Activated gamma-delta T cell treated with Interleukin-2 at 50 U/mL for 16 hours (primary cell): ENCODE measurements at regions not wholly inside any gene's neighbourhood (a gene's known extent, or its start where the extent isn't known, plus 50 kb on each side); places are given as distances from the start of the nearest gene placed in this dataset.
"Not testable (repeated sequence)": the region's sequence is repeated elsewhere in the genome, so short reads cannot be mapped to it uniquely, and the experiment has no call there.

Experiments used
- DNase-seq: peaks from one replicate; pipeline ENCODE4 v3.0.0-alpha.2; 2020

DNA sequence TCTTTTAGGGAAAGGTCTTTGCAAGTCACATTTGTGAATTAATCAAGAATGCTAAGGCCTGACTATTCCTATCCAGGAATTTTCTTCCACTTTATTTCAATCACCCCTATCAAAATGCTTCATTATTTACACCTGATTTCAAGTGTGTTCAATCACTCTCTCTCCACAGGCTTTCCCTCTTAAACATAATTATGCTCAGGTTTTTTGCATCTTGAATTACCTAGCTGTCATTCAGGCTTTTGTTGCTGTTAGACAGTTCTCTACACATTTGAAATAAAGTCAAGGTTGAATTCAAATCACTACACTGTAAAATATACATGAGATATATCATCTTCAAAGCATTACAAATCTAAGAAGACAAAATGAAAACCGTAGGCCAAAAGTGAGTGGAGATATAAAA lies 941.3 kb upstream of the SLITRK1 start:
- no peak for DNase-seq

DNA sequence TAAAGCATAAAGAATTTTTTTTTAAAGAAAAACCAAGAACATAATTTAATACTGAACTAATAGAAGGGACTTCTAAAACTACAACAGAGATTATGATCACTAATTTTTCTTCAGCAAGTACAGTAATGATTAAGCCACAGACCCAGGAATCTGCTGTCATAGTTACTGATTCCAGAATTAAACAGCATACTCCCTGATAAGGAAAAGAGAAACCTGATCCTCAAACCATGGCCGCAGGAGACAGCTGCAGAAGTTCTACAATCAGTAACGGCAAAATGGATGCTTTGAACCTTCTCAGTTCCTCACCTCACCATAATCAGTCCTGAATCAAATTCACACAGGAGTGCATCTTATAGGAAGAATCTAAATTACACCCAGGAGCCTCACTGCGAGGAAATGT lies 939.0 kb upstream of the SLITRK1 start:
- DNase-seq, result no peak

DNA sequence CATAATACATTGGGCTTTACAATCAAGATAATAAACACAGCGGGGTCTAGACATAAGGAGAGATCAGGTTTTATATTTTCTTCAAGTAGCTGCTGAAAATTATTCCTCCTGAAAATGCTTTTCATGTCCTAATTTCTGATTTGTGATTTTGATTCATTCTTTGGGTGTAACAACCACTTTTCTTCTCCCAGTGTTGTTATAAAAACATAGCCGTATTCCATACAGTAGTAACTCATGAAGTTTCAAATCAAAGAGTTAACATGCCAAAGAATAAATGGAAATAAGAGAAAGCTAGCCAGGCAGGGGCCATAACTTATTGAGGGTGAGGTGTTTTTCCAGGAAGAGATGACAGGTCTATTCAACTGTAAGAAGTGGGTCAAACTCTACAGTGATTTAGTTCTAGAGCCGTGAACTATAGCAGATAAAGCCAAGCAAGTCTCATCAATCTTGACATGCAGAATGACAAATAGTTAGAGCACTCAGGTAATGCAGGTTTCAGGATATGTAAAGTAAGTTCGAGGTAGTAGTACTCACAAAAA lies 934.4 kb upstream of the SLITRK1 start:
- no peak for DNase-seq

DNA sequence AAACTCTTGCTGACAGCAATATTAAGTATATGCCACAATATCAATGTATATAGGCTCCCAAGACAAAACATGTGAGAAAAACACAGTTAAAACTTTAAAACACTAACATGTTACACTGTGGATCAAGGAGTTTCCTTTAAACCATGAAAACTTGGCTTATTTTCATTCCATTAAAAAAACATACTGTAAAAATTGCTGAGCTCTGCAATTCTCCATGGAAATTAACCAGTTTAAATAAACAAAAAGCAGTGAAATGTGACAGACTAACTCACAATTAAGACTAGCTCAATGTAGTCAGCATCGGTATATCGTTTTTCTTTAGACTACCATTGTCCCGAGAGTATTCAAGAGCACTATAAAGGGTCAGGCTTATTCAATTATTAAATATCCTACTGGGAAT lies 930.5 kb upstream of the SLITRK1 start:
- no peak for DNase-seq

DNA sequence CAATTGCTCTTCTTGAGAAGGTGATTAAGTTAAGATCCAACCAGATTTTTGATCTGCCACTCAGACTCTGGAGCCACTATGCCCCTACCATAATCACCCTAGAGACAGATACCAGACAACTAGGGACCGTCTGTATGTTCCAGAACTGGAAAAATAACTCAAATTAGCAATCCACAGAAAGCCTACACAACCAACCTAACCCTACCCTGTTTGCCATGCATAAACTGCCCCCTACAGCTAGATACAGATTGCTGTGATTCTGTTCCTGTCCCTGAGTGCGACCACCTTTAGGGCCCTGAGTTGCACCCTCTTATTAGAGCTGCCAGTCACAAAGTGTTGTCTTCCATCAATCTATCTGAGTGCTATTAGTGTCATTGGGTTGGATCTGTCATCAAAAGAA lies 929.8 kb upstream of the SLITRK1 start:
- DNase-seq, result no peak

DNA sequence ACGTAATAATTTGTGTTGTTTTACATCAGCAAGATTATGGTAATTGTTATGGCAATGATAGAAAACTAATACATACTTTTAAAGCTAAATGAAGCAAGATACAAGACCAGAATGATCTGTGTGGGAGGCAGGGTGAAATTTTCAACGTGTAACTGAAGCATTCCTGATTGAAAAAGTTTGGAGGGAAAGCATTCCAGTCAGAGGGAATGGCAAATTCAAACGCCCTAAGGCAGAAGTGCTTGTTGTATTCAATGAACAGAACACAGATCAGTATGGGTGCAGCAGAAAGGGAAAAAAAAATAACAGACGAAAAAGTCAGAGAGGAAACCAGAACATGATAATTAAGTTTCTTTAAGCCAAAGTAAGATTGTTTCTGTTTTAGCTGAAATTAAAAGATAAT lies 928.5 kb upstream of the SLITRK1 start:
- DNase-seq, result no peak

DNA sequence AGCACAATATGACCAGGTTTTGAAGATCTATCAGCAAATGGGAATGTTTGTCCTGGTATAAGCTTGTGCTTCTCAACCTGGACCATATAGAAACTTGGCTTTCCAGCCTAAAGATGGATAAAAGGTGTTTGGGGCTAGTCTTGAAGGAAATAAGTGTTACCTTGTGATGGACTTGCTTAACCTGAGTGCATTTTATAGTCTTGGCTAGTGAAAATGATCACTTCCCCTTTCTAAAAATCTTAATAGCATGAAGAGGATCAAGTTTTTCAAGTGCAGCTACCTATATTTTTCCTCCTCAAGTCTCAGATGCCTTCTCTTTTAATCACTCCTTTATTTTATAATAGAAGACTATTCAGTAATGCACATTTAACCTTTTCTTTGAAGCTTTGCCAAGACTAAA lies 919.8 kb upstream of the SLITRK1 start:
- no peak for DNase-seq

DNA sequence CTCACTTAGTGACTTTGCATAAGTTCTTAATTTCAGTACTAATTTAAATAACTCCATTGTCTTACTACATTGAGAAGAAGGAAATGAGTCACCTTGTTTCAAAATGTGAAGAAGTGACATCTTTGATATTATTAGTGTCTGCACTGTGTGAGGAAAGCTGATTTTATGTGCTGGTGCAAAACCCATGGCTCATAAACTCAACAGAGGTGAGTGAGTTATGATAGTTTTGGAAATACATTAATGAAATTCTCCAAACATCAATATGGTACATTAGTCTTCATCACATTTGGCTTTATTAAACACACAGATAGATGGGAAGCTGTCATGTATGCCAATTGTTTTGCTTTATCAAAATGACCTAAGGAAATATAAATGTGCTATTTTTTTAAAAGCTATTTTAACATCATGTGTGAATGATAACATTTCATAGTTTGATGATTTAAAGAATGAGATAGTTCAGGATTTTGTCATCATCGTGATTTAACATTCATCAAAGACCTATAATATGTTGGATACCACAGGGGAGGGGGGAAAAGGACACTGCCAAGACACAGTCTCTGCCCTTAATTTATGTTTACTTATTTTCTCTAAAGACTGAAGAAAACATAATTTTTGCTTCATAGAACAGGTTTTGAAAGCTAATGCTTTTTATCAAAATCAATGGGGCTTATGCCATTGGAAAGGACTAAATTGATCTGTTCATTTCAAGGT lies 902.3 kb upstream of the SLITRK1 start:
- no peak for DNase-seq

DNA sequence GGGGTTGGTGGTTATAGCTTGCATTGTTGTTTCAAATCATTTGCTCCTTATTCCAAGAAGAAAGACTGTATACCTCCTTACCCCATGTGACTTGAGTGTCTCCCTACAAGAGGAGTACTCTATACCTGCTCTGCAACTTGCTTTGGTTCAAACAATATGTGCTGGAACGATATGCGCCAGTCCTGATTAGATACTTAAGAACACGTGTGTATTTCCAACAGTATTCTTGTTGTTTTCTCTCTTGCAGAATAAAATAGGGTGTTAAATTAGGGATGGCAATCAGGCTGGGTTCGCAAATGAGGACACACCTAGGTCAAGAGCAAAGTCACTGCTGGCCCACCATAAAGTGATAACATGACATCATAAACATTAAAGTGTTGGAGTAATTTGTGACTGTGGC lies 895.0 kb upstream of the SLITRK1 start:
- no peak for DNase-seq

DNA sequence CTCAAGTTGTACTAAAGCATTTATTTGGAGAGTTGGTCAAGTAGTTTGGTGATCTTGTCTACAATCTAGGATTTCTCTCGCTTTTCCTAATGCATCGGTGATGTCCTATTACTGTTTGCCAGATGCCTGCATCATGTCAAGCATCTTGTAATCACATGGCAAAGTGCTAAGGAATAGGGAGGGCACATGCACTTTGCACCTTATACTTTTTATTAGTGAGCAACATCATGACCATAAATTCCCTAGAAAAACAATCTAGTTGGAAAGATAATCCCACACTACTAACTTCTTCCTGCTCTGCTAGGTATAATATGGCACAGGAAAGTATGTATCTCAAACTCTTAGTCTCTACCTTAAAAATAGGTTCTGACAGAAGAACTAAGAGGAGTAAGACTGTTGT lies 894.3 kb upstream of the SLITRK1 start:
- no peak for DNase-seq

DNA sequence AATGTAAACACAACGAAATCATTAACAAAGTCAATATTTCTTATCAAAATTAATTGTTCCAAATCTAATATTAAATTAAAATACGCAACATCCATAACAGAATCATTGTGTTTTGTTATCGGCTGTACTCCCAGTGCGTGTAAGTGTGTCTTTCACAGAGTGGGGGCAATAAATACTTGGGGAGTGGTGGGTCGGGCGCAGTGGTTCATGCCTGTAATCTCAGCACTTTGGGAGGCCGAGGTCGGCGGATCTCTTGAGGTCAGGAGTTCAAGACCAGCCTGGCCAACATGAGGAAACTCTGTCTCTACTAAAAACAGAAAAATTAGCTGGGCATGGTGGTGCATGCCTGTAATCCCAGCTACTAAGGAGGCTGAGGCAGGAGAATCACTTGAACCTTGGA lies 893.6 kb upstream of the SLITRK1 start:
- not testable (repeated sequence) for DNase-seq

DNA sequence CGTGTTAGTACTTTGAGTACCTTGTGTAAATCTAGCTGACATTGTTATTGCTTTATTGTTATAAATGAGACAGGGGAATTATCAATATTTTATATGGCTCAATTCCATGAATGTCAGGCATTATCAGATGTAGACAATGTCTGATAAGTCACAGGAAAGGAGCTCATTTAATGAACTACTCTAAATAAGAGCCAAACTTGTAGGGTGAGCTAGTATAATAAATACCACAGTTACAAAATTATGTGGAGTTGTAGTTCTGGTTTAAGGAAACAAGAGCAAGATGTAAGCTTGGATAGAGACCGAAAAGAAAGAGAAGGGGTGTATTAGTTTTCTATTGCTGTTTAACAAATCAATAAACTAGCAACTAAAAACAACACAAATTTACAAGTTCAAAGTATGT lies 891.8 kb upstream of the SLITRK1 start:
- DNase-seq, result no peak

DNA sequence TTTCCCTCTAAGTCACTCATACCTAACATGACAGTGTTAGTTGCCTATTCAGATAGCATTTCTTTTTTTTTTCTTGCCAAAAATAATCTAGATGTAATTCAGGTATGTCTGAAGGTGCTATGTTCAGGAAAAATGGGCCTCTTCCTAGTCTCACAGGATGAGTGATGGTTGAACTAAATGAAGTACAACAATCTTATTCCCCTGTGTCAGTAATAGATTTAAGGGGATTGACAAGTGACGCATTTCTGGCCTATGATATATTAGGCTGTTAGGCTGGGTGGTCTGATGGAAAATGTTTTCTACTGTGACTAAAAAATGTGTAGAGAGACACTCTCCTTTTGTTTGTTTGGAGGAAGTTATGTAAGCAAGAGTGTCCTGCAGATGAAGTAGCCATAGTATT lies 878.7 kb upstream of the SLITRK1 start:
- DNase-seq, result no peak

DNA sequence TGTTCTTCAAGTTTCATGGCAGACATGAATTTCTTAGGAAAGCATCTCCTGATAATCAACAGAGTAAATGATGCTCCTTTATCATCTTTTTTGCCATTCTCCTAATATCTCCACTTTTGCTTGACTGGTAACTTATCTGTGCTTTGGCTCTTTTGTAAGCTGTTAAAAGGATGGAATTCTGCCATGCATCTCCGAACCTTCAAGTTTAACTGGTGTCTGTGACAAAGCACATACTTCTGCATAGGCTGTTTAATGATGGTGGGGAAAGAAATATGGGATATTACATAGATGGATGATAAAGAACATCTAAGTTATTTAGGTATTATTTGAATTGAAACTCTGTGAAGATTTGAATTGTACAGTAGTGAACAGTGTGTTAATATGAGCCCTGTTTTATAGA lies 866.9 kb upstream of the SLITRK1 start:
- DNase-seq, result no peak

DNA sequence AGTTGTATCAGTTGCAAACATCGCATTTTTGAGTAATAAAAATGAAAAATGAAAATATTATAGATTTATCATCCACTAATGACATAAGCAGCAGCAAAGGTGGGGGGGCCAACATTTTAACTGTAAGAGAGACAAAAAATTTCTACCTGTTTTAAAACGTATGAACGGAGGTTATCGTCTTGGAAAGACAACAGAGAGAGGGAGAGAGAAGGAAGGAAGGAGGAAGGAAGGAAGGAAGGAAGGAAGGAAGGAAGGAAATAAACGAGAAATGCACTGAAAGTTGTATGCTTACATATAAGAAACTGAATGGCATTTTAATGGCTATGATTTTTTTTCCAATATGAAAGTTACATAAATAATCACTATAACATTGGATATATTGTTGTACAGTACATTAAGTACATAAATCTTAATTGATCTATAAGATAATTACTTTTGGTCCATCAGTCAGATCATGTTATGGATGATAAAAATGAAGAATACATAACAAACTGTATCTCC lies 862.8 kb upstream of the SLITRK1 start:
- no peak for DNase-seq

DNA sequence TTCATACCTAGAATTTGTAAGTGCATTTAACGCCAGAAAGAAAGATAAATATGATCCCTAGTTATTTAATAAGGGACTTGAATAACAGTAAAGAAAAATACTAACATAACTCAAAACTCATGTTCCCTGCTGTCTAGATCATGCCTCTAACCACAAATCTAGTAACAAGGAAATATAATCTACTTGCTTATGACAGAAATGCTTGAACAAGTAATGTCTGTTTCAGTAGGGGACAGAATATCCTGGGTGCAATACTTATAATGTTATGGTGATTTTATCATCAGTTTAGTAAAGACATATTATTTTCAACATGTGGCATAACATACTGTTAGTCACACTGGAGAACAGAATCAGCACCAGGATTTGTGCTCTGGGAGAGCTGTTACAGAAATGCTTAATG lies 861.9 kb upstream of the SLITRK1 start:
- DNase-seq, result no peak

DNA sequence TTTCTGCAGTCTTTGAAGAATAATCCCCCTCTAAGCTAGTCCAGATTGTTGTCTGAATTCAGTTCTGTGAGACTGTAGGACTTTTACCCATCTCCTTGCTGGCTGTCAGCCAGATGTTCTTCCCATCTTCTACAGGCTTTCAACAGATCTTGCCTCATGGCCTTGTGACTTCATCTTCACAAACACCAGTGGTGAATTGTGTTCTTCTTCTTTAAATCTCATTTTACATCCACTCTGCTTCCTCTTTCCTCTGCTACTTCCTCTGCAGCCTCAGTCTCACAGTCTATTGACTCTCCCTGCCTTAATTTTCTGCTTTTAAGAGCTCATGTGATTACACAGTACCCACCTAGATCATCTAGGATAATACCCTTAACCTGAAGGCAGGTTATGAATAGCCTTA lies 859.0 kb upstream of the SLITRK1 start:
- no peak for DNase-seq

DNA sequence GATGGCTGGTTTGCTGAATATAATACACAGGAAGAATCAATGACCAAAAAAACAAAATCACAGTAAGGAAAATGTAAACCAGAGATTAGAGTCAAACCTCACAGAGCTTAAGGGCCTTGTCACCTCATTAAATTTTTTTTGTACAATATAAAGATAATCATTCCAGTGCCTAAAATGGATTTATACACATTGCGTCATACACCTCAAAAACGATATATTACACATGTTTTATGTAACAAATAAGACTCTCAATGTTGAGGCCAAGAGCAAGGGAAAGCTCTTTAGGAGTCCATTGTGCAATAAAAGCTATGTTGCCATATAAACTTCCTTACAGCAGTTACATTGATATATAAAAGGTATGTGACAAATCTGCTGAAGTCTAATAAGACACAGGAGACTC lies 856.7 kb upstream of the SLITRK1 start:
- no peak for DNase-seq

DNA sequence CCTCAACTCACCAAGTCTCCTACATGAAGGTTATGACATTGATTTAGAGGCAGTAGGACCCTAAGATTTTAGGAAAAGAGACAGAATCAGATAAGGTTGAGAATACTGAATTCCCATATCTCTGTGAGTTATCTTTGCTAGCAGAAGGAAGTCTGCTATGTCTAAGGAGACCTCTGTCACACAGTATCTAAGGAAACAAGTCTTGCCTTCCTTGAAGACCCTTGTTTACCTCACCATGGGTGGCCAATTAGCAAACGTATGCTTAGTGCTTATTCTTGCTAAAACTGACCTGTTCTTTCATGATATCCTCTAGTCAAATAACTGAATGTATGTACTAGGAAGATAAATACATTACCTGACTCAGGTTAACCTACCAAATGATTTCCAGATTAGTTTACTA lies 855.4 kb upstream of the SLITRK1 start:
- no peak for DNase-seq

DNA sequence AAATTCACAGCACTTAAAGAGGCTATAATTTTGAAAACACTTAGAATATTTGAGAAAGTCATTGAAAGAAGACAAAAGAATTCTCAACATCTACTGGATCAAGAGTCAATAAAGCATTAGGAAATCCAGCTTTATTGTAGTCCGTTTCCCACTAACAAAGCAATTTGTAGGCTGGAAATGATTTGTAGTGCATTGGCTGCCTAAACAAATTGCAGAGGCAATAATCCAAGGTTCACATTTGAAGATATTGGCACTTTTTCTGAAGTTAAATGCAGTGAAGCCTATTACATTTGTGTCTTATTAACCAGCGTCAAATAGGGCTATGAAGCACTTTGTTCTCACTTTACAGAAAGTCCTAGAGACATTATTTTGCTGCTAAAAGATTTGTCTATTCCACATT lies 848.1 kb upstream of the SLITRK1 start:
- DNase-seq, result no peak

DNA sequence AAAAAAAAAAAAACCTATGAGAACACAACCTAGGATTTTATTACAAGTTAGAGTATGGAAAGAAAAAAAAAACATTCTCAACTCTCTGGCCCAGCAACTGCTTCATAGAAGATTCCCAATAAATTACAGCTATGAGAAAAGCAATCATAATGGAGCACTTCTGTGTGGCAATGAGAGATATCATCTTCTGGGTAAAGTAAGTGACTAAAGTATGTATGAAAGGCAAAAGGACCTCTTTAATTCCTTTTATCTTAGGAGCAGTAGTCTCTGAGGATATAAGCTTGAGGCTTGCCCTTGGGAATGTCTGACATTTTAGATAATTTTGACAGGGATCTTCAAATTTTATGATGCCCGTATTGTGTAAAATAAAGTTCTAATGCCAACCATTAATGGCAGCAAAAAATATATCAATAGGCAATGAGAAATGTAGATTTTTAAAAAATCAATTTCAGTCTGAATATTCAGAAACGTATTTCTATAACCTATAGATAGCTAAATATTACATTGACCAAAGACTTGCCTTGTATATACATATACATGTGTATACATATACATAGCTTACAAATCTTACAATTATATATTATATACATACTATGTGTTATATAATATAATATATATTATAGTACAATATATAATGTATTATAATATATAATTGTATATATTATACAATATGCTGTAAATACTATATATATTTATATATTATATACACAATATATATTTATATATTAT lies 823.9 kb upstream of the SLITRK1 start:
- DNase-seq, result no peak

DNA sequence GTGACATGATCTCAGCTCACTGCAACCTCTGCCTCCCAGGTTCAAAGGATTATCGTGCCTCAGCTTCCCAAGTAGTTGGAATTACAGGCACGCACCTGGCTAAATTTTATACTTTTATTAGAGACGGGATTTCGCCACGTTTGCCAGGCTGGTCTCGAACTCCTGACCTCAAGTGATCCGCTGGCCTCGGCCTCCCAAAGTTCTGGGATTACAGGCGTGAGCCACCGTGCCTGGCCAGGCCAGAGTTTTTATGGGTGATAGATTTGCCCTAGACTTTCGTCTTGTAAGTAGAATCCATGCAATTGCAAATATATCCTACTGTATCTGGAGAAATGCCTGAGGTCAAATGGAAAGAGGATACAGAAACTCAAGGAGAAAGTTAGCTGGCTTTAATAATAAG lies 819.9 kb upstream of the SLITRK1 start:
- DNase-seq, result no peak

DNA sequence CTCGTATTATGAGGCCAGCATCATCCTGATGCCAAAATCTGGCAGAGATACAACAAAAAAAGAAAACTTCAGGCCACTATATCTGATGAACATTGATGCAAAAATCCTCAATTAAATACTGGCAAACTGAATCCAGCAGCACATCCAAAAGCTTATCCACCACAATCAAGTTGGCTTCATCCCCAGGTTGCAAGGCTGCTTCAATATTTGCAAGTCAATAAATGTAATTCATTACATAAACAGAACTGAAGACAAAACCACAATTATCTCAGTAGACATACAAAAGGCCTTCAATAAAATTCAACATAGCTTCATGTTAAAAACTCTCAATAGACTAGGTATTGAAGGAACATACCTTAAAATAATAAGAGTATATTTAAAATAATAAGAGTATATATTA lies 815.3 kb upstream of the SLITRK1 start:
- not testable (repeated sequence) for DNase-seq

DNA sequence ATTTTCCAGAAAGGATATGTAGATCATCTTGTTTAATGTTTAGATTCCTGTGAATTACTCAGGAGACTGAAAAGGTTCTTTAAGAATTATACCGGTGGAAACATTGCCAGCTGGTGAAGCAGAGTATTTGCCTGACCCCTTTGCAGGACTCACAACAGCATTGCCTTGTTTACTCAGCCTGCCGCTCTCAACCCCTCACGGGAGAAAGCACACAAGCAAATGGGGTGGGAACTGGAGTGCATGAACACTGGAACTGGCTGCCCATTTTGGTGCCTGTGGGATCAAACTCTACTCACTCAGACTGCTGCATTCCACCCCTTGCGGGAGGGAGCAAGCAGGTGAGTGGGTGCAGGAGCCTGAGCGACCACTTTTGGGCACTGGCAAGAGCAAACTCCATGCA lies 804.7 kb upstream of the SLITRK1 start:
- DNase-seq, result no peak

DNA sequence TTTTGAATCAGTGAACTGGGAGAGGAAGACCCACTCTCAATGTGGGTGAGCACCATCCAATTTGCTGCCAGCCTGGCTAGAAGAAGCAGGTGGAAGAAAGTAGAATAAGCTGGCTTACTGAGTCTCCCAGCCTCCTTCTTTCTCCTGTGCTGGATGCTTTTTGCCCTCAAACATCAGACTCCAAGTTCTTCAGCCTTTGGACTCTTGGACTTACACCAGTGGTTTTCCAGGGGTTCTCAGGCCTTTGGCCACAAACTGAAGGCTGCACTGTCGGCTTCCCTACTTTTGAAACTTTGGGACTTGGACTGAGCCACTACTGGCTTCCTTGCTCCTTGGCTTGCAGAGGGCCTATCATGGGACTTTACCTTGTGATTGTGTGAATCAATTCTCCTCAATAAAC lies 804.2 kb upstream of the SLITRK1 start:
- DNase-seq, result no peak
